Activated CD4-positive, alpha-beta T cell treated with anti-CD3 and anti-CD28 coated beads, Interleukin-2, amount 50 U/mL, for 16 hours (primary cell): ENCODE measurements at regions not wholly inside any gene's neighbourhood (a gene's known extent, or its start where the extent isn't known, plus 50 kb on each side); places are given as distances from the start of the nearest gene placed in this dataset.
"Not testable (repeated sequence)": the region's sequence is repeated elsewhere in the genome, so short reads cannot be mapped to it uniquely, and the experiment has no call there.

Experiments
- DNase-seq: peaks from one replicate; pipeline ENCODE4 v3.0.0-alpha.2; 2020

- DNase-seq: no peak
These were observed 714.2 kb downstream of the SI start for GRCh38 chr3:164364111-164364510.

GRCh38 chr3:164360738-164361406 lies 717.4 kb downstream of the SI start:
- no peak for DNase-seq

GRCh38 chr3:164360078-164360578 lies 718.2 kb downstream of the SI start:
- DNase-seq: no peak

GRCh38 chr3:164352991-164353390 lies 725.3 kb downstream of the SI start:
- DNase-seq: no peak

GRCh38 chr3:164351131-164351530 lies 727.2 kb downstream of the SI start:
- no peak for DNase-seq

- not testable (repeated sequence) for DNase-seq
These were observed 736.1 kb downstream of the SI start for GRCh38 chr3:164342206-164342605.

GRCh38 chr3:164341086-164341485 lies 737.2 kb downstream of the SI start:
- DNase-seq: no peak

- DNase-seq: no peak
These were observed 738.0 kb downstream of the SI start for GRCh38 chr3:164340273-164340672.

GRCh38 chr3:164332831-164333802 lies 745.2 kb downstream of the SI start:
- no peak for DNase-seq

GRCh38 chr3:164326714-164327113 lies 751.6 kb downstream of the SI start:
- no peak for DNase-seq

- DNase-seq: no peak
These were observed 757.3 kb downstream of the SI start for GRCh38 chr3:164320962-164321361.

- DNase-seq: no peak
These were observed 772.3 kb downstream of the SI start for GRCh38 chr3:164306042-164306441.

- DNase-seq: no peak
These were observed 774.4 kb downstream of the SI start for GRCh38 chr3:164303894-164304293.

- no peak for DNase-seq
These were observed 775.7 kb downstream of the SI start for GRCh38 chr3:164302622-164303021.

- DNase-seq: not testable (repeated sequence)
These were observed 786.8 kb downstream of the SI start for GRCh38 chr3:164291486-164291885.

GRCh38 chr3:164278550-164278949 lies 799.7 kb downstream of the SI start:
- no peak for DNase-seq

- no peak for DNase-seq
These were observed 811.2 kb downstream of the SI start for GRCh38 chr3:164267053-164267452.

GRCh38 chr3:164250923-164251322 lies 827.4 kb downstream of the SI start:
- no peak for DNase-seq

GRCh38 chr3:164236851-164237250 lies 841.4 kb downstream of the SI start:
- DNase-seq: no peak

GRCh38 chr3:164235289-164236028 lies 842.8 kb downstream of the SI start:
- DNase-seq: no peak

- no peak for DNase-seq
These were observed 844.3 kb downstream of the SI start for GRCh38 chr3:164233951-164234350.

- DNase-seq: no peak
These were observed 846.6 kb downstream of the SI start for GRCh38 chr3:164231718-164232117.
